ENCODE measurements at regions not wholly inside any gene's neighbourhood (a gene's known extent, or its start where the extent isn't known, plus 50 kb on each side); places are given as distances from the start of the nearest gene placed in this dataset.

DNA sequence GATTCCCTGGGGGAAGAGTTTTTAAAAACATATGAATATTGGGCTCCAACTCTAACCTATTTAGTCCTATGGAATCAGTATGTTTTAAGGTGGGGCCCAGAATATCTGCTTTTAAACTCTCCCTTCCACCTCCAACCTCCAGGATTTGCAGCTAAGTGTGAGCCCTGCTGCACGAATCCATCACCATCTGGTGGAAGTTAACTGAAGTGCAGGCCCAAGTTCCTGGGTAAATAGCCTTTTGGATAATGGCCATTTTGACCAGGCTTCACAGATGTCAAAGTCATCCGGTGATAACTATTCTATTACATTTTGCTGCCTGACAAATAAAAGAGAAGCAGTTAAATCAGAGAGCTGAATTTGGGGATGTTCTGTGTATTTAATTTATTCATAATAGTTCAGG lies 58.1 kb upstream of the RMST start:
- Mint-ChIP-seq H3K27ac (no peak overlapping the region), H3K9me3 (no peaks in the 10 kb centered on the region), H3K4me1 (ENCODE audit: low read depth) (no peaks in the 10 kb centered on the region), H3K27me3 (ENCODE audit: insufficient read depth) (no peaks in the 10 kb centered on the region), H3K4me3 (no peak overlapping the region), H3K36me3 (ENCODE audit: low read depth) (no peaks in the 10 kb centered on the region)
- intact Hi-C loops (cut with micrococcal nuclease) = loop anchor here (1.0 kb wide), 2 partner anchors 255 to 826 kb away; no protein-coding TSS in a partner anchor
- no peak for DNase-seq (ENCODE audit: low spot score)

DNA sequence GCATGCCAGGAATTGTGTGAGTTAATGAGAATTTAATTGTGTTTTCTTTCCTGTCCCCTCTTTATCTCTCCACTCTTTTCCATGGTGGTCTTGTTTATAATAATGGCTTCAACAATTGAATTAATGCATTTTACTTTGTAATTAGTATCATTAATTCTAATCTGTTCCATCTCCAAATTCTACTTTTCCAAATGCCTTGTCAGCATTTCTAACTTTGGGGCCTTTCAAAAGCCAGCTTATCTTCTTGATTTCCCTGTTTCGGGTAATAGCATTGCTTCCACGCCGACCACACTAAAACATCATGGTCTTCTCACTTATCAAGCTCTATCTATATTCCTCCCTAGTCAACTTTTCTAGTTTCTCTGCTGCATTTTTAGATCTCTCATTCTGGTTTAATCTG lies 54.2 kb upstream of the RMST start:
- Mint-ChIP-seq H3K4me1 (ENCODE audit: low read depth) (no peaks in the 10 kb centered on the region), H3K27ac (no peak overlapping the region), H3K27me3 (ENCODE audit: insufficient read depth) (no peaks in the 10 kb centered on the region), H3K36me3 (ENCODE audit: low read depth) (no peaks in the 10 kb centered on the region), H3K9me3 (no peaks in the 10 kb centered on the region), H3K4me3 (no peak overlapping the region)
- no peak for DNase-seq (ENCODE audit: low spot score)
- intact Hi-C loops (cut with micrococcal nuclease) = no loop called here

DNA sequence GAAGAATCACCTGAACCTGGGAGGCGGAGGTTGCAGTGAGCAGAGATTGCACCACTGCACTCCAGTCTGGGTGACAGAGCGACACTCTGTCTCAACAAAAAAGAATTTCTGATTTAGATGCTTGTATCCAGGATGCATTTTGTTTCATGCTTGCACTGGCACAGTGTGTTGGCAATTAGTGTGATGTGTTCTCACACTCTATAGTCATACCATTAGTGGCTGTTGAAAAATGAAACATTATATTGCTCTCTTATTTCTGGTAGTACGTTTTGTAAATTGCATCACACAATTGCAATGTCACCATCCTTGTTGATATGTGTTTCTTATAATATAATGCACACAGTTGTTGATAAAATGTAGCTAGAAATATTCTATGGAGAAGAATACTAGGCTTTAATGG lies 51.3 kb upstream of the RMST start:
- no peaks in the 10 kb centered on the region for H3K36me3 Mint-ChIP-seq (ENCODE audit: low read depth)
- intact Hi-C loops (cut with micrococcal nuclease) = no loop called here
- no peaks in the 10 kb centered on the region for H3K27me3 Mint-ChIP-seq (ENCODE audit: insufficient read depth)
- no peak overlapping the region for H3K27ac Mint-ChIP-seq
- DNase-seq (ENCODE audit: low spot score) = no peak
- no peak overlapping the region for H3K4me3 Mint-ChIP-seq
- H3K9me3 Mint-ChIP-seq = no peaks in the 10 kb centered on the region
- no peaks in the 10 kb centered on the region for H3K4me1 Mint-ChIP-seq (ENCODE audit: low read depth)
